ENCODE measurements at regions not wholly inside any gene's neighbourhood (a gene's known extent, or its start where the extent isn't known, plus 50 kb on each side); places are given as distances from the start of the nearest gene placed in this dataset.

DNA sequence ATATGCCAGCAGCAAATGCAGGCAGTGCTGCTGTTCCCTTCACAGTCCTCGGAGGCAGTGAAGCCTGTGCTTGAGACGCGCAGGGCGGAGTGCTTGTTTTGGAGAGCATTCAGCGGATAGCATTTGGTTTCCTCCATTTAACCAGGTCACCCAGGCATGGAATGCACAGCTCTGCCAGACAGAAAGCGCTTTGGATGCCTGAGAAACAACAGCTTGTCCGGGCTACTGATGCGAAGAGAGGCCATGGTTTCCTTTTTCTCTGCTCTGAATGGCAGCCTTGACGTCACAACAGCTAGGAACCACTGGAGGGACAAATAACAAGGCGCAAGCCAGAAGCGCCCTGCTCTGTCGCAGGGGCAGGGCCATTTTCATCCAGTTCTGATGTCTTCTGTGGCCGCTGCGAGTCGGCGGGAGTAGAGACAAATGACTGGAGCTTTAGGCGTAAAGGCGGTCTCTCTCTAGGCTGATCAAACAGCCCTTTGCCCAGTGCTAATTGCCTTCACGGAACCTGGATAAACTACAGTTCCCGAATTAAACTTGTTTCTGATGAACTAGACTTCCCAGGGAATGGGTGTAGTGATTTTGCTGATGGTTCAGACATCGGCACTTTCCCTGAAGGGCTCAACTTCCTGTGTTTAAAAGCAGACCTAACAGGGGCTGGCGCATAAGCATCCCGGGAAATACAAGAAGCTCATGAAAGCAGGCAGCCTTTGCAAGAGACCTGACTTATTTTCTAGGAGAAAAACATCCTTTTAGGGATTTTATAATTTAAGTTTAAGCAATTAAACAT lies 187.6 kb upstream of the KLF14 start:
- Histone ChIP-seq H4K8ac (ENCODE audit: low read length) (no peak overlapping the region), H2AFZ (ENCODE audit: low read depth, low read length) (no peak overlapping the region), H2BK5ac (ENCODE audit: low read depth, low read length, poor library complexity, severe bottlenecking) (no peak overlapping the region), H3K36me3 (ENCODE audit: control insufficient read depth in 1 of 2, insufficient read depth in 2 of 2, low read depth in 1 of 2, low read length in 2 of 2) (peaks cover 5 to 79% of the 10 kb centered on the region in 2 experiments), H3K9me3 (ENCODE audit: control insufficient read depth, low read length) (no peaks in the 10 kb centered on the region), H2BK12ac (ENCODE audit: low read length in 2 of 2) (peak overlapping the region; percentile 29 to 31), H3K4me3 (ENCODE audit: insufficient read depth in 1 of 2, low read depth in 1 of 2, low read length in 2 of 2) (no peak overlapping the region), H2BK120ac (ENCODE audit: low read depth, low read length) (no peak overlapping the region), H2BK15ac (ENCODE audit: low read depth, poor library complexity, severe bottlenecking) (no peak overlapping the region), H2AK5ac (ENCODE audit: low read length, severe bottlenecking) (peak overlapping the region; percentile 62), H3K4me2 (ENCODE audit: low read length, poor library complexity, severe bottlenecking) (no peak overlapping the region), H3K23ac (ENCODE audit: low read length in 2 of 2) (no peak overlapping the region), H3K27me3 (ENCODE audit: control insufficient read depth in 1 of 2, insufficient read depth in 1 of 2, low read length in 2 of 2) (no peaks in the 10 kb centered on the region), H3K79me1 (replicated peaks; ENCODE audit: low read length, poor library complexity, severe bottlenecking) (peaks cover 23% of the 10 kb centered on the region), H3K27ac (ENCODE audit: low read length, poor library complexity, severe bottlenecking) (peak overlapping the region; percentile 81), H3K9ac (ENCODE audit: low read length) (peak overlapping the region; percentile 55), H3K4ac (ENCODE audit: low read depth in 1 of 2, low read length in 2 of 2) (no peak overlapping the region), H4K91ac (ENCODE audit: low read length) (peak overlapping the region; percentile 61), H3K14ac (ENCODE audit: low read length in 2 of 2) (no peak overlapping the region), H3K4me1 (ENCODE audit: control insufficient read depth, insufficient read depth, low read depth, low read length) (peaks cover 18% of the 10 kb centered on the region), H3K18ac (ENCODE audit: low read depth in 1 of 2, low read length in 2 of 2) (no peak overlapping the region)
- 91% methylated on average over 23 of the region's 23 CpGs for WGBS
- no peak for DNase-seq

DNA sequence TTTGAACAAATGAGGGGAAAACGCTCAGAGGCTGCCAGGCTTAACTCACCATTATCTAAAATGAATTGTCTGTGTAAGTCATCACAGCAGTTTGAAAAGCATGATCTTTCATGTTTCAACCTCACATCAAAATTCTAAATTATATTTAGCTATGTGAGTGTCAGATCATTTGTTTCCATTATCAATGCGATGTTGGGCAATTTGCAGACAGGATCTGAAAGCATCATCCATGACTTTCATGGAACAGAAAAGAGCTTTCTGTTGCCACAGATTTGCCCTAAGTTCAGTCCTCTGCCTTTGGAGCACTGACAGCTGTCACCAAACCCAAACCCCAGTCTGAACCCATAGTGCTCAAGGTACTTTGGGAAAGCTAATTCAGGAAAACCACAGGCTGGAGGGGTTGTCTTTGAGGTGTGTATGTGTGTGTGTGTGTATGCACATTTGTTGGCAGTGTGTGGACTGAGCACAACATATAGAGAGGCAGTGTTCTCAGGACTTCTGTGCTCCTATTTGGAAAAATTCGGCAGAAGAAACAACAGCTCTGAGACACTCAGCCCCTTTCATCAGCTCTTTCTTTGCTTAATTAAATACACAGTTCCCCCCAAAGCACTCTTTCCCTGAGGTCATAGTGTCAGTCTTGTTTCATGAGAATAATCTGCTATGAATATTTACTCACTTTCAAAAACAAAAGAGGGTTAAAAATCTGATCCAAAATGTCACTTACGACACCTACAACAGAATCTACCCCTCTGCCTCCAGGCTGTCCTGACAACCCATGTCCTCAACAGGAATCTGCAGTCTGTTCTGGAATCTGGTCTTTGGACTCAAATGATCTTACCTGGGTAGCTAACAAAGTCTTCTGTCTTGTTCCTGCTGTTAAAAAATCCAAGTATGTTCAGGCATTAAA lies 188.5 kb upstream of the KLF14 start:
- H3K79me1 ChIP-seq (replicated peaks; ENCODE audit: low read length, poor library complexity, severe bottlenecking) = peaks cover 21% of the 10 kb centered on the region

DNA sequence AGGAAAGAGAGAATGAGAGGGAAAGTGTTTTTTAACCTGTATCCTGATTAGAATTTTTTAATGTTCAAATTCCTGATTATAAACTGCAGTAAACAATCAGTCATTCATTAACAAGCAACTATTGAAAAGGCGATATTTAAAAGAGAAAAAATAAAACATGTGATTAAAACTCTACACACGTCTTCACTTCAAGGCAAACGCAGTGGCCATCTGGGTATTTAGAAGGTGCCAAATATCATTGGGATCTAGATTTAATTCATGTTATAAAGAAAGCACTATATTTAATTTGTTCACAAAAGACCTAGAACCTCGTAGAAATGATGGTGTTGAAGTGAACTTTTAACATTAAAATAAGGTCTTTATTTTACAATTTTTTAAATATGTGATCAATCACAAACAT lies 189.4 kb upstream of the KLF14 start:
- H3K14ac ChIP-seq (ENCODE audit: low read length in 2 of 2) = no peak overlapping the region
- no peak overlapping the region for H4K91ac ChIP-seq (ENCODE audit: low read length)
- H2BK15ac ChIP-seq (ENCODE audit: low read depth, poor library complexity, severe bottlenecking) = no peak overlapping the region
- H3K27ac ChIP-seq (ENCODE audit: low read length, poor library complexity, severe bottlenecking) = no peak overlapping the region
- no peaks in the 10 kb centered on the region for H3K27me3 ChIP-seq (ENCODE audit: control insufficient read depth in 1 of 2, insufficient read depth in 1 of 2, low read length in 2 of 2)
- H2BK5ac ChIP-seq (ENCODE audit: low read depth, low read length, poor library complexity, severe bottlenecking) = no peak overlapping the region
- H3K4me2 ChIP-seq (ENCODE audit: low read length, poor library complexity, severe bottlenecking) = no peak overlapping the region
- H3K79me1 ChIP-seq (replicated peaks; ENCODE audit: low read length, poor library complexity, severe bottlenecking) = peaks cover 22% of the 10 kb centered on the region
- H3K4ac ChIP-seq (ENCODE audit: low read depth in 1 of 2, low read length in 2 of 2) = no peak overlapping the region
- no CpG with 5 or more reads among the region's 4 CpGs for WGBS
- H2BK120ac ChIP-seq (ENCODE audit: low read depth, low read length) = no peak overlapping the region
- H3K9ac ChIP-seq (ENCODE audit: low read length) = peak overlapping the region; percentile 46
- no peaks in the 10 kb centered on the region for H3K9me3 ChIP-seq (ENCODE audit: control insufficient read depth, low read length)
- H3K18ac ChIP-seq (ENCODE audit: low read depth in 1 of 2, low read length in 2 of 2) = no peak overlapping the region
- H3K4me1 ChIP-seq (ENCODE audit: control insufficient read depth, insufficient read depth, low read depth, low read length) = peaks cover 21% of the 10 kb centered on the region
- no peak overlapping the region for H2AK5ac ChIP-seq (ENCODE audit: low read length, severe bottlenecking)
- H3K23ac ChIP-seq (ENCODE audit: low read length in 2 of 2) = no peak overlapping the region
- no peak overlapping the region for H4K8ac ChIP-seq (ENCODE audit: low read length)
- H2AFZ ChIP-seq (ENCODE audit: low read depth, low read length) = no peak overlapping the region
- H3K4me3 ChIP-seq (ENCODE audit: insufficient read depth in 1 of 2, low read depth in 1 of 2, low read length in 2 of 2) = no peak overlapping the region
- no peak overlapping the region for H2BK12ac ChIP-seq (ENCODE audit: low read length in 2 of 2)
- no peak for DNase-seq
- H3K36me3 ChIP-seq (ENCODE audit: control insufficient read depth in 1 of 2, insufficient read depth in 2 of 2, low read depth in 1 of 2, low read length in 2 of 2) = peaks cover 8 to 84% of the 10 kb centered on the region in 2 experiments

More for the DNA sequence above, 188.5 kb upstream of the KLF14 start:
- H3K36me3 ChIP-seq (ENCODE audit: control insufficient read depth in 1 of 2, insufficient read depth in 2 of 2, low read depth in 1 of 2, low read length in 2 of 2) = peaks cover 6 to 86% of the 10 kb centered on the region in 2 experiments
- H2BK120ac ChIP-seq (ENCODE audit: low read depth, low read length) = no peak overlapping the region
- H3K9ac ChIP-seq (ENCODE audit: low read length) = peak overlapping the region; percentile 46
- H2AFZ ChIP-seq (ENCODE audit: low read depth, low read length) = no peak overlapping the region
- no peak overlapping the region for H2BK12ac ChIP-seq (ENCODE audit: low read length in 2 of 2)
- H3K4me1 ChIP-seq (ENCODE audit: control insufficient read depth, insufficient read depth, low read depth, low read length) = peaks cover 17% of the 10 kb centered on the region
- no peak overlapping the region for H3K14ac ChIP-seq (ENCODE audit: low read length in 2 of 2)
- no peak overlapping the region for H3K18ac ChIP-seq (ENCODE audit: low read depth in 1 of 2, low read length in 2 of 2)
- no peak overlapping the region for H3K27ac ChIP-seq (ENCODE audit: low read length, poor library complexity, severe bottlenecking)
- 61% methylated on average over 2 of the region's 4 CpGs for WGBS
- DNase-seq = no peak
- no peak overlapping the region for H2BK5ac ChIP-seq (ENCODE audit: low read depth, low read length, poor library complexity, severe bottlenecking)
- no peak overlapping the region for H3K4me3 ChIP-seq (ENCODE audit: insufficient read depth in 1 of 2, low read depth in 1 of 2, low read length in 2 of 2)
- H2AK5ac ChIP-seq (ENCODE audit: low read length, severe bottlenecking) = peak overlapping the region; percentile 5
- no peak overlapping the region for H3K23ac ChIP-seq (ENCODE audit: low read length in 2 of 2)
- no peak overlapping the region for H4K91ac ChIP-seq (ENCODE audit: low read length)
- H3K9me3 ChIP-seq (ENCODE audit: control insufficient read depth, low read length) = no peaks in the 10 kb centered on the region
- no peak overlapping the region for H3K4ac ChIP-seq (ENCODE audit: low read depth in 1 of 2, low read length in 2 of 2)
- H4K8ac ChIP-seq (ENCODE audit: low read length) = no peak overlapping the region
- H2BK15ac ChIP-seq (ENCODE audit: low read depth, poor library complexity, severe bottlenecking) = no peak overlapping the region
- no peak overlapping the region for H3K4me2 ChIP-seq (ENCODE audit: low read length, poor library complexity, severe bottlenecking)
- no peaks in the 10 kb centered on the region for H3K27me3 ChIP-seq (ENCODE audit: control insufficient read depth in 1 of 2, insufficient read depth in 1 of 2, low read length in 2 of 2)

DNA sequence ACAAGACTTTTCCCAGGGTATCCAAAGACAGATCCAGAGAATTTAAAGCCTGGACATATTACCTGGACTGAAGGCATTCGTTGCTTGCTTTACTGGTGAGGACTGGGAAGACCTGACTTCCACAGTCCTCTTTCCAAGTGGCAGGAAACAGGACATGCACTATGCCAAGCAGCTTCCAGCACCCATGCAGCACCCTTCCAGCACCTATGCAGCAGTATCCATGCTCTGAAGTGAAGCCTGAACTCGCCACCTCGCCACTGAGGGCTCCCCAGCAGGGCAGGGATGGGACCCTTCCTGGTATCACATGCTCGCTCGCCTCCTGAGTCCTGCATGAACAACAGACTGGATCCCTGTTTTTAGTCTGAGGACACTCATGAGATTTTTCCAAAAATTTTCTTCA lies 189.9 kb upstream of the KLF14 start:
- Histone ChIP-seq H2AK5ac (ENCODE audit: low read length, severe bottlenecking) (no peak overlapping the region), H4K91ac (ENCODE audit: low read length) (peak overlapping the region; percentile 6), H2BK5ac (ENCODE audit: low read depth, low read length, poor library complexity, severe bottlenecking) (no peak overlapping the region), H3K4me2 (ENCODE audit: low read length, poor library complexity, severe bottlenecking) (no peak overlapping the region), H3K4me3 (ENCODE audit: insufficient read depth in 1 of 2, low read depth in 1 of 2, low read length in 2 of 2) (no peak overlapping the region), H2BK120ac (ENCODE audit: low read depth, low read length) (no peak overlapping the region), H3K18ac (ENCODE audit: low read depth in 1 of 2, low read length in 2 of 2) (no peak overlapping the region), H3K4ac (ENCODE audit: low read depth in 1 of 2, low read length in 2 of 2) (peak overlapping the region in 1 of 2 experiments; percentile 3), H3K9ac (ENCODE audit: low read length) (peak overlapping the region; percentile 46), H2BK12ac (ENCODE audit: low read length in 2 of 2) (no peak overlapping the region), H3K79me1 (replicated peaks; ENCODE audit: low read length, poor library complexity, severe bottlenecking) (peaks cover 18% of the 10 kb centered on the region), H3K27ac (ENCODE audit: low read length, poor library complexity, severe bottlenecking) (no peak overlapping the region), H4K8ac (ENCODE audit: low read length) (peak overlapping the region; percentile 66), H2AFZ (ENCODE audit: low read depth, low read length) (no peak overlapping the region), H2BK15ac (ENCODE audit: low read depth, poor library complexity, severe bottlenecking) (no peak overlapping the region), H3K14ac (ENCODE audit: low read length in 2 of 2) (peak overlapping the region in 1 of 2 experiments; percentile 78), H3K36me3 (ENCODE audit: control insufficient read depth in 1 of 2, insufficient read depth in 2 of 2, low read depth in 1 of 2, low read length in 2 of 2) (peaks cover 8 to 78% of the 10 kb centered on the region in 2 experiments), H3K23ac (ENCODE audit: low read length in 2 of 2) (no peak overlapping the region), H3K27me3 (ENCODE audit: control insufficient read depth in 1 of 2, insufficient read depth in 1 of 2, low read length in 2 of 2) (no peaks in the 10 kb centered on the region), H3K9me3 (ENCODE audit: control insufficient read depth, low read length) (no peaks in the 10 kb centered on the region), H3K4me1 (ENCODE audit: control insufficient read depth, insufficient read depth, low read depth, low read length) (peaks cover 21% of the 10 kb centered on the region)
- WGBS = 97% methylated on average over 5 of the region's 5 CpGs
- DNase-seq = no peak

Measured in mesenchymal stem cell (in vitro differentiated cells and primary cell).